Activated CD4-positive, CD25-positive, alpha-beta regulatory T cell treated with anti-CD3 and anti-CD28 coated beads, Interleukin-2, amount 50 U/mL, for 72 hours (primary cell): ENCODE measurements at regions not wholly inside any gene's neighbourhood (a gene's known extent, or its start where the extent isn't known, plus 50 kb on each side); places are given as distances from the start of the nearest gene placed in this dataset.
"Not testable (repeated sequence)": the region's sequence is repeated elsewhere in the genome, so short reads cannot be mapped to it uniquely, and the experiment has no call there.

ENCODE experiments used
- DNase-seq: peaks from one replicate; pipeline ENCODE4 v3.0.0; 2021

DNA sequence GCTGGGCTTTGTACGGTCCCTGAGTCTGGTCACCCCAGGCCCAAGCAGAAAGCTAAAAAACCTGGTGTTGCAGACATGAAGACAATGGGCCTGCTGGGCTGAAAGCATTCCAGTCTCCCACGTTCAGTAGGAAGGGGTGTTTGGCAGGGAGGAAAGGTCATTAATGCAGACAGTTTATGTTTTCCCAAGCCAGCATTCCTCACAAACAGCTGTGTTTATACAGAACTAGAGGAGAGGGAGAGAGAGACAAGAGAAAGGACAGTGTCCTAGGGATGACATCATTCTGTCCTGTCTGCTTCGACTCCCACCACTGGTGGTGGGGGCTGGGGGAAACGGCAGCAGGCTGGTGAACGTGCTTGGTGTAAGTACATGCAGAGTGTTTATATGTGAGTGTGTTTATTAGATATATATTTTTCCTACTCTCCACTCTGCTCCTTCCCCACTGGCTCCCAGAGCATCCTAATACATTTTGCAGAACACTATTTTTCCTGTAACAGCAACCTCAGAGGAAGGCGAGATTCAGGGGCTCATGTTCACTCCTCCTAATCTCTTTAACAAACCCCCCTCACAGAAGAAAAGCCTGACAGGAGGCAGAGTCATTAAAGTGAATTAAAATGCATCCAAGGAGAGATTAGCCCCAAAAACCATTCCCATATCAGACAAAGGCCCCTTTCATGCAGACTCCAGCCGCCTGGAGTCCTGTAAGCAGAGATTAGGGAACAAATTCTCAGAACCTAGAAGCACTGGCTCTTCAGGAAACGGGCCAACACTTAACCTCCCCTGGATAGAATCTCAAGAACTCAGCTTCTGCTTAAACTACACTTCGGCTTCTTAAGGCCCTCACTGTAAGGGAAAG is 380.4 kb downstream of the TNS1 start:
- no peak for DNase-seq

DNA sequence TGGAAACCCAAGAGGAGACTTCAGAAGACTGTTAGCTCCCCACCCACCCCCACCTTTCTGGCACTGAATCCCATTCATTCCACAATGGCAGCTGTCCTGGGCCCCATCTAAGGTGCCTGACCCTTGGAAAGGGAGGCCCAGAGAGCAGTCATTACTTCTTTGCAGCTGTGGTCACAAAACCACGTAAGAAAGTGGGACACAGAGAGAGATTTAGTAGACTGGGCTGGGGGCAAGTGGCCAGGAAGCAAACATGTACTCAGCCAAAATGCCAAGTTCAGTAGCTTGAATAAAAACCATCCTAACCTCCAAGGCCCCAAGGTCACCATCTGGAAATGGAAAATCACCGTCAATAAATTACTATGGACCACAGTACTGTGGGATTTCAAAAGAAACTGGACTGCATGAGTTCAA is 381.4 kb downstream of the TNS1 start:
- DNase-seq = no peak

DNA sequence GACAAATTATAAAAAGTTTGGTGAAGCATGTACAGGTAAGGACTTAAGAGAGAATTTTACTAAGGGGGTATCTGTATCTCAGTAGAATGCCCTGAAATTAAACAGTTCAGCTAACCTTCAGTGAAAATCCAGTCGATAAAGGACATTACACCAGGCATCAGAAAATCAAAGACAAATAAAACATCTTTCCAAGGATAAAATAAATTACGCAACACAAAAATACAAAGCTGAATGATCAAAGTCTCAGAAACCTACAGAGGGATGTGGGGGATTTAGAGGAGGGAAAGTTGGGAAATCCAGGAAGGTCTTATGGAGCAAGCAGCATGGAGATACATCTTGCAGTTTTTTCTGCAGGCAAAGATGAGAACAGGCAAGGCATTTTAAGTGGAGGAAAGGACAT is 384.1 kb downstream of the TNS1 start:
- no peak for DNase-seq

DNA sequence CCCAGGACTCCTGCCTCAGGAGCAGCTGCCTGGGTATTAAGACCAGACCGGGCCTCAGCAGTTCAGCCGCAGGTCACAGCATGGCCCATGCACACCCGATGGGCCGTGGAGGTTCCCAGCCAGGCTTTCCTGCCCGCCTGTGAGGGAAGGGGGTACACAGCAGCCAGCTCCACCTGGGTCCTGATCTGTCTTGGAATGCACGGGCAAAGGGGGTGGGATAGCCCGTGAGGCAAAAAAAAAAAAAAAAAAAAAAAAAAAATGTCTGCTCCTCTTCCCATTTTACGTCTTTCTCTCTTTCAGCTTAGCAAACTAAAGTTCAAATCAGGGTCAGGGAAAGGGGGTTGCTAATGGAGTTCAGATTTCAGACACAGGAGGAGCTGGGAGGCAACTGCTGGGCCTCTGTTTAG is 385.2 kb downstream of the TNS1 start:
- DNase-seq = no peak

DNA sequence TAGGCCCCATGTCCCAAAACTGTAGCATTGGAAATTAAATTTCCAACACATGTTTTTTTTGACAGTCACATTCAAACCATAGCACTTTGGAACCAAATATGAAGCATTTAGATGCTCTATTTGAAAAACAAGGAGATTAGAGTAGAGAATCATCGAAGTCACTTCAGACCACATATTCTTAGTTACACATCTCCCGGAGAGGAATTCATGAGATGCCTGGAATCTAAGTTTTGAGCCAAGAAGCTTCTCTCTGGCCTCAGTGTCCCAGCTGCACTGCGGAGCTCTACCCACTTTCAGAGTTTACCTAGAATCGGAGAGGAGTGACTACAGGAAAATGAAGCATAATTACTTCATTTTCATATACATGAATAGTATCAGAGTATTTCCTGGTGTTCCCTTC is 385.9 kb downstream of the TNS1 start:
- no peak for DNase-seq

DNA sequence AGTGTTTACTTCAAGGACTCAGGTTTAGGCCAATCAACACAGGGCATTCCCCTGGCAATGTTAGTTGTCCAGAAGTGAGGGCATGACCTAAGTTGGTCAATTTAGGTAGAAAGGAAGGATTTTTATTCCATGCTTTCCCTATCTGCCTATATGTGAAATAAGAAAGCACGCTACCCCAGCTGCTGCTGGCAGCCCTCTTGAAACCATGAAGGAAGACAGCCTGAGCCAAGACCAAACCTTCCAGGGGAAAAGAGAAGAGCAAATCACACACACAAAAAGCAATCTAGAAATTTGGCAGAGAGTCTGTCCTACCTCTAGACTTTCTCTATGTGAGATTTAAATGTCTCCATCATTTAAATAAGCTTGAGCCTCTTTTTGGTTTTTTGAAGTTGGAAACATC is 387.6 kb downstream of the TNS1 start:
- DNase-seq = no peak

DNA sequence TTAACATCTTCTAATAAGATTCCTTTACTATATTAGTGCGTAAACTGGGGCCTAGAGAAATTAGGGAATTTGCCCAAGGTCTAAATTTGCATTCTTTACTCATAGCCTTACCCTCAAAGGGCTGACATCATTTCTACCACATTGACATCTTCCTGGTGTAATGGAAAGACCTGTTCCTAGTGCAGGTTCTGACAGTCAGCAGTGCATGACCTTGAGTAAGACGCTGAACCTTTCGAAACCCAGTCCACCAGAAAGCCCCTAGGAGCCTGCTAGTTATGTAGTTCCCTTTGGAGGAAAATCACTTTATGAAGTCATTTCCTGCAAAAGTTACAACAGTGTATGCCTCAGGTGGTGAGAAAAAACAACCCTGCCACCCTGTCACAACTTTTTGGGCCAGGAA is 388.3 kb downstream of the TNS1 start:
- DNase-seq = no peak

DNA sequence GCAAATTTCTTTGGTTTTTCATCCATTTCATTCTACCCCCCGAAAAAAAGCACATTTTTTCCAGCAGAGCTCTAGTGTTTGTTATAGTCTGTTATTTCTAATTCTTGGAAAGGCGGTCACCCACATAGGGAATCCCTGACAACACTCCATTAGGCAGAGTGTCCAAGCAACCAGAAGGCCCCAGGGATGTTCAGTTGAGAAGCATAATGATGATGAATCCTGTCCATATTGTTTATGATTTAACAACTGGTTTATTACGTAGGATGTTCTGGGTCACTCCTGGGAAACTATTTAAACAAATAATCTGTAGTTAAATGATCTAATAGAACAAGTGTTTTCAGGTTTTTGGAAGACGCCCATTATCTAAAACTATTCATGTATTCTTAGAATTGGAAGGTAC is 388.7 kb downstream of the TNS1 start:
- DNase-seq = no peak

DNA sequence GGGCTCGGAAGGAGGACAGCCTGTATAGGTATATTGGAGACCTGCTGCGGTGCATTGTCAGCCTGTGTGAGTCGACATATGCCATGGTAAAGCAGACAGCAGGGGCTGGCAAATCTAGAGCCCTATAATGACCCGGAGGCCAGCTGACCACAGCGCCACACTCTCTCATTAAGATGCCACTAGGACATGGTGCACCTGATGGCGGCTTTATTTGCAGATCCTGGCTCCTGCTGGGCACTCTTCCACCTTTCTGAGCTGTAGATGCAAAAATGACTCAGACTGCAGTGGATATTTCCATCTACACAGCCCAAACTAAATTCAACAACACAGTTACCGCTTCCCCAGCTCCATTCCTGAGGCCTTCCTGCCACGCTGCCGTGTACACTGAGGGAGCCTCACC is 389.9 kb downstream of the TNS1 start:
- DNase-seq = no peak

DNA sequence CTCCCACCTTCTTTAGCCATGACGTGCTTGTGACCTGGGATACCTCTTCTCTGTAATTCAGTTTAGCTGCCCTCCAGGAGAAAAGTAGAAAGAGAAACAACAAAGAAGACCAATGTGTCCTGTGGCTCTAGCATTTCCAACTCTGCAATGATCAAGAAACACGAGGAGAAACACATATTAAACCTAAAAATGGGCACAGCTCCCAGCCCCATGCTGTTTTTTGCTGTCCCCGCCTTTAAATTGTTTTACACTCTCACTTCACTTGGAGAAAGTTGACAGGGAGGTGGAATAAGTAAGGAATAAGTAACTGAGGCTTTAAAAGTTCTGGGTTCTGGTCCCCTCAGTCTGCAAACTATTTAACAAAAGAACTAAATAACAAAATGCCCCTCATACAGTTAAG is 390.6 kb downstream of the TNS1 start:
- DNase-seq = no peak

DNA sequence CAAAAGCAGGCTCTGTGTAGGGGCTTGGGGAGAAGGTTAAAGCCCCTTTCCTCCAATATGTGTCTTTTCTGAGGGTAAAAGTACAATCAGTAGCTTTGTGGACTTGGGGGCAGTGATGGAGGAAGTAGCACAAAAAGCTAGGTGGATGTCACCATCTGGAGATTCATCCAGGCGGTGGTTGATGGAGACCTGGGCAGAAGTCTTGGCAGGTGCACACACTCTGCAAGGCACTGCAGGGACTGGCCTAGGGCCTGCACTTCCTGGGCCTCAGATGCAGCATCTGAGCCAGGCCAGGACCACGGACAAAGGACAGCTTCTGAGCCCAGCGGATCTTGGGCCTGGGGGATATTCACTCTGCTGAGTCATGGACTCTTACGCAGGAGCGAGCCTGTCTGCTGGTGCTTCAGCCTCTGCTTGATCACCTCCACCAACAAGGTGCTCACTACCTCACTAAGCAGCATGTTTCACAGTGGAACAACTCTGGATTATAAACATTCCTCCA is 391.1 kb downstream of the TNS1 start:
- no peak for DNase-seq

DNA sequence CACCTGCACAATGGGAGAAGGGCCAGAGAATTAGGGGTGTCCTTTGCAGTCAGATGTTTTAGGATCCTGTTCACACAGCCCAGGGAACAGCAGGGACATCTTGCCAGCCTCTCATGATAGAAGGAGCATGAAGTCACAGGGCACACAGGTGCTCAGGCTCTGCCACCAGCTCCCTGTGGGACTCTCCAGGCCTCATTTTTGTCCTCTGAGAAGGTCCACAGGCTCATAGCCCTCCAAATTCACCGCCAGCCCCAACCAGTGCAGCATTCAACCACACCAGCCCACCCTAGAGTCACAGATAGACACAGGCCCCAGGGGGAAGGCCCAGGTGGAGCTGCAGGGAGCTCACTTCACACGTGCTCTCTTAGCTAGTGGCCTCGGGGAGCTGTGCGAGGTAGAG is 391.7 kb downstream of the TNS1 start:
- no peak for DNase-seq

DNA sequence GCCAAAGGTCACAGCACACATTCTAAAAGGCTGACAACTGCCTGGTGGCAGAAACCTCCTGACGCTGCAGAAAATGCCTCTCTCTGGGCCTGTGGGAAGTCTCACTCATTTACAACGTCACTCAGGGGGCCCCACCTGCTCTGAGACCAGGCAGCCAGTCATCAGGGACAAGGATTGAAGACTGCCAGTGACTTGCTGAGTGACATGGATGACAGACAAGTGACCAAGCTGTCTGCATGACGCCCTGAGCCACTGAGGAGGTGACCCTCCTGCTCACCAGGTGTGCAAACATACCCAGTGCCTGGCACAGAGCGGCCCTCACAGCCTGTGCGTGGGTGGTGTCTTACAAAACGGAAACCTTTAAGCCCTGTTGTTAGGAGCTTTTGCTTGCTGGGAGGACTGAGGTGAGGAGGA is 392.4 kb downstream of the TNS1 start:
- peak; percentile 57 for DNase-seq

DNA sequence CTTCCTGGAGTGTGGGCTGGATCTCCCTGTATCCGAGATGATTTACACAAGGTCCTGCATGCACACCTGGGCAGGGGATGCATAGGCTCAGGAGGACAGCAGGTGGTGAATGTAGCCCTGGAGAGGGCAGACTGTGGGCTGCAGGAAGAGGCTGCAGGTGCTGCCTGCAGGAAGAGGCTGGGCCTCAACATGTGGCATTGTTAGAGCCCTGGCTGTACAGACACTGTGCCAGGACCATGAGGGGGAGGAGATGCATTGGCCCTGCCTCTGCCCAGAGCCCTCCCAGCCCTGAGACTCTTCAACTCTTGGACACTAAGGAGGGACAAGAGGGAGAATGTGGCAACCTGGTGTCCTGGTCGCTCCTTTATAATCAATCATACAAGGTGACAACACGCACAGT is 392.8 kb downstream of the TNS1 start:
- no peak for DNase-seq

DNA sequence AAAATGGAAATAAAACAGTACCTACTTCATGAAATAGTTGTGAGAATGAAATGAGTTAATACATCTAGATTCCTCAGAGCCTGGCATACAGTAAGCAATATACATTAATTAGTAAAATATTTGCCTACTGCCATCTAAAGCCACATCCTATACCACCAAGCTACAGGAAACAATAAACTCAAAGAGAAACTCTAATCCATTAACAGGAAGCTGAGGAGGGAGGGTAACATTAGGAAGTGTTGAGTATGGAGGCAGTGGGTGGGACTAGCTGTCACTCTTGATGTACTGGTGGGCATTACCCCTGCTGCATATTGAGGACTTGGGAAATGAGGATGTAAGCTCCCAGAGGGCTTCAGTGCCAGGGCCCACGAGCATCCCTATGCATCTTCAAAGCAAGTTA is 396.5 kb downstream of the TNS1 start:
- no peak for DNase-seq

DNA sequence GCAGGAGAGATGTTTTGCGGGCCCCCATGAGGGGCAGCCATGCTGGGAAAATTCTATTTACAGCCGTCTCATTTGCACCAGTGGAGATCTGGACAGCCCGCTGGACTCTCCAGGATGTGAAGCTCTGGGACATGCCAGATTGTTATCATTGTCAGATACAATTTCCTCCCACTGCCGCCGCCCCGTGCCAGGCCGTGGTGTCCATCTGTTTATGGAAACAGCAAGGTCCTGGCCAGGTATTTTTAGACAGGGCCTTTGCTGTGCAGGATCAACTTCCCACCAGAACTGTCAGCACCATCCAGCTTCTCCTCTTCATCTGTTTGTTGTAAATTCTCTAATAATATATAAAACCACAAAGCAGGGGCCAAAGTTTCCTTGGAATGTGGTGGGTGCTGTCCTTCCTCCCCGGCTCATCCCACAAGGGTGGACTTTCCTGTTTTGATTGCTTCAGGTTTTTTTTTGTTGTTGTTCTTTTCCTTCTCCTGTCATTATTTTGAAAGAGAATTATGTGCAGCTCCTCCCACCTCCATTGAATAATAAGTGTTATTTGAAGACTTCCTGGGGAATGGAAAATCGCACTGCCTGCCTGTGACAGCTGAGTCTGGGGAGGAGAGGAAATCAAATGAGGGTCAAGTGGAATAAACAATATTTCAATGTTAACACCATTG is 398.1 kb downstream of the TNS1 start:
- DNase-seq = no peak

DNA sequence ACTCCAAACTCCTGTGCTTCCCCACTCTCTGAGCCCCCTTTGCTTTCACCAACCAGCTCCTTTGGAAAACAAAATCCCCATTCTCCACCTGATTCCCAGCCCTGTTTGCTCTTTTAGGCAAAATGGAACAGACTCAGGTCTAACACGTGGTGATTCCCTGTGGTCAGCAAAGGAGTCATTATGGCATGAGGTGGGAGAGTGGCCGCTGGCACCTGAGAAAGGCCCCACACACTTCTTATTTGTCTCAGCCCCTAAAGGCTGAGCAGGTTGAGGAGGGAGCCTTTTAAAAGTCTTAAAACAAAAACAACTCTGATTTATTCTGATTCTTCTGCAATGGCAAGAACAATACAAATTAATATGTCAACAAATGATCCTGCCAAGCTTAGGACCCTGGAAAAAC is 401.2 kb downstream of the TNS1 start:
- no peak for DNase-seq

DNA sequence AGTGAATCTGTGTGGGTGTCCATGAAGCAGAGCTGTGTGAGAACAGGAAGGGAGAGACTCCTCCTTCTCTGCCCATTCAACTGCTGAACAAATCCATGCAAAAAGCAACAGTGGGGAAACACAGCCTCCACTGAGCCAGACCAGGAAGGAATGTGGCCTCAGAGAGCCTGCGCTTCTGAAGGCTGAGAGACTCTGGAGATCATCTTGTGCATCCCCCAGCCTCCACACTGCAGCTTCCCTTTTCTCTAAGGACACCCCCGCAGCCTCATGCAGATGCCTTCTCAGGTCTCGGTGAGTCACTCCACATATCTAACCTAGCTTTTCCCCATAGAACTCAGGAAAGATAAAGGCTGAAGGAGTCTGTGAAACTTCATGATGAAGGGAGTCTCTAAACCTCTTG is 402.9 kb downstream of the TNS1 start:
- no peak for DNase-seq

DNA sequence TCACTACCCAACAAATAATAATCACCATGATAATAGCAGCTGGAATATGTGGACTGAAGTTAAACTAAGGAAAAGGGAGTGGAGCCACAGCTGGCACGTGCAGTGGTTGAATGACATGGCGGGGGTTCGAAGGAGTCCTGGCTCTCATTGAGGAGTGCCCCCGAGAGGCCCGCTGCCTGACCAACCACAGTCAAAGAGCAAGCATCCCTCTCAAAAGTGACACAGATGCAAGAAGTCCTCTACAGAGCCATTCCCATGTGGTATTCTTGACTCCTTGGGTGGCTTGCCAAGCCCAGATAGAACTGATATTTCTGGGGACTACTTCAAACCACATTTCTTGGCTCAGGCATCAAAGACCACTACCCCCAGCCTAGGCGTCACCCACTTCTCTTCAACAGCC is 405.1 kb downstream of the TNS1 start:
- DNase-seq = no peak

DNA sequence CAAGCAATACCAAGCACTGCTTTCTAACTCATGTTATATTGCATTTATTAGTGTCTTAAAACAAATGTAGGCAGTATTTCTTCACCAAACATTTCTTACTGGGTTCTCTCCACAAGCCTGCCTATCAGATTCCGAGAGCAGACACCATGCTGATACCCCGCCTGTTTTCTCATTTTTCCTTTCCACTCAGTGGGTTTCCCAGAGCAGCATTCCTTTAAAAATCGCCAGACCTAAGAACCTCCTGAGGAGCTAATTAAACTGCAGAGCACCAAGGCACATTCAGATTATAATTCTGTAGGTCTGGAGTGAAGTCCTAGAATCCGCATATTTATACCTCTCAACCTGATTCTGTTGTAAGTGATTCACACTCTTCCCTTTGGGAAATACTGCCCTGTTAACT is 405.6 kb downstream of the TNS1 start:
- DNase-seq = no peak

DNA sequence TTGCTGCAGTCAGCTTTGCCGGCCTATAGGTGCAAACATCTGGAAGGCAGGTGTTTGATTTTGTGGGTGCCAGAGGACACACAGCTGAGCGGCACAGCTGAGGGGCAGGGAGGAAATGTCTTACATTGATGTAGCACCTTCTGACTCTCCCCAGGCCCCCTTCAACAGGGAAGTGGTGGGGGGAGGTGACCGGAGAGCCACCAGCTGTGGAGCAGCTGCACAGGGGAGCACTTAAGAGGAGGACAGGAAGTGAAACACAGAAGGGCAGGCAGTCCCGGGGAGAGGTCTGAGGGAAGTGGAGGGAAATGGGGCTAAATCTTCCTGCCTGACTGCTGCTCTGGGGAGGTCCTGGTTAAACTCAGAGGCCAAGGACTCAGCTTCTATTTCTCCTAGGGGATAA is 409.1 kb downstream of the TNS1 start:
- DNase-seq = no peak

DNA sequence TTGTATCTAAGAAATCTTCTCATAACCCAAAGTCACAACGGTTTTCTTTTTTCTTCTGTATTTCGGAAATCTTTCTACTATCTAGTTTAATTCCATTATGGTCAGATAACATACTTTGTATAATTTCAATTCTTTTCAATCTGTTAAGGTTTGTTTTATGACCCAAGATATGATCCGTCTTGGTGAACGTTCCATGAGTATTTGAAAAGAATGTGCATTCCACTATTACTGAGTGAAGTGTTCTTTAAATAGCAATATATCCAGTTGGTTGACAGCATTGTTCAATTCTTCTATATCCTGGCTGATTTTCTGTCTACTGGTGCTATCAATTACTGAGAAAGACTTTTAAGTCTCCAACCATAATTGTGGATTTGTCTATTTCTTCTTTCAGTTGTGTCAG is 414.5 kb downstream of the TNS1 start:
- no peak for DNase-seq

DNA sequence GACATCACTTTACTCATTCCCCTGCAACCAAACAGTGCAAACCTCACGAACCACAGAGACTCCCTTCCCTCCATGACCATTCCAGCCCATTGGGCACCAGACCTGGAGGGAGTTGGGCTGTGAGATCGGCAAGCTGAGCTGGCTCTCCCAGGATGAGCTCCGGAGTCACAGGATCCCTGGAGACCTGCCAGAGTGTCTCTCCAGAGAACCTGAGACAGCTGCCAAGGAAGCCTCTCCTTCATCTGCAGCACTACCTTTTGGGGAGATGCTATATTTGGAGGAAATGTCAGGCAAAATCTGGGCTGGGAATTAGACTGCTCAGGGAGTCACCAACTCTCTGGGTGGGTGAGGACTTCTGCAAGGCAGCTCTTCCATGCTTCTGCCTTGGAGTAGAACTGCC is 417.4 kb downstream of the TNS1 start:
- DNase-seq = no peak

DNA sequence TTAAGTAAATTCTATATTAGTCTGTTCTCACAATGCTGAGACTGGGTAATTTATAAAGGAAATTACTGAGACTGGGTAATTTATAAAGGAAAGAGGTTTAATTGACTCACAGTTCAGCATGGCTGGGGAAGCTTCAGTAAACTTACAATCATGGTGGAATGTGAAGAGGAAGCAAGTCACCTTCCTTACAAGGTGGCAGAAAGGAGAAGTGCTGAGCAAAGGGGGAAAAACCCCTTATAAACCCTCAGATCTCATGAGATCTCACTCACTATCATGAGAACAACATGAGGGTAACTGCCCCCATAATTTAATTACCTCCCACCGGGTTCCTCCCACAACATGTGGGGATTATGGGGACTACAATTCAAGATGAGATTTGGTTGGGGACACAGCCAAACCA is 422.4 kb downstream of the TNS1 start:
- DNase-seq = not testable (repeated sequence)

DNA sequence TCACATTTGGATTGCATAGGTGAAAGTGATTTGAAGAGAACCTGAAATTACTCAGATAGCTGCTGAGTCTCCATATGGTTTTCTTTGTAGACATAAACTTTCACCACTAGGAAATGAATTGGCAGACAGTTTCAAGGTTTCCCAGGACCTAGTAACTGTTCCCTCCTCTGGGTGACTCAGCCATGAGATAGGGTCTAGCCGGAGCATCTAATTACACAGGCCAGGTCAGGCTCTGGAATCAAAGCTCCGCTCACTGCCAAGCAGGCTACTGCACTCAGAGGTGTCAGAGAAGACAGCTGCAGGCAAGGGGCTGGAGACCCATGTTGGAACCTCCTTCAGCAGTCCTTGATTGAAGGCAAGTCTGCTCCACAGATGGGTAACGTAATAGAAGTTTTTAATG is 429.2 kb downstream of the TNS1 start:
- DNase-seq = no peak
